ENCODE measurements at regions not wholly inside any gene's neighbourhood (a gene's known extent, or its start where the extent isn't known, plus 50 kb on each side); places are given as distances from the start of the nearest gene placed in this dataset.
"Not testable (repeated sequence)": the region's sequence is repeated elsewhere in the genome, so short reads cannot be mapped to it uniquely, and the experiment has no call there.

GRCh38 chrX:131677655-131678628 is 134.1 kb downstream of the OR13H1 start:
- Mint-ChIP-seq H3K4me1 (no peaks in the 10 kb centered on the region), H3K36me3 (ENCODE audit: low read depth) (no peaks in the 10 kb centered on the region), H3K27ac (no peak overlapping the region), H3K9me3 (no peaks in the 10 kb centered on the region), H3K27me3 (ENCODE audit: low read depth, poor library complexity) (no peaks in the 10 kb centered on the region), H3K4me3 (no peak overlapping the region)
- TF ChIP-seq CTCF (IDR thresholded peaks at IDR 0.05) = peak; percentile 79
- DNase-seq = peak; percentile 78

GRCh38 chrX:131682735-131683134 is 138.9 kb downstream of the OR13H1 start:
- not testable (repeated sequence) for H3K36me3 Mint-ChIP-seq (ENCODE audit: low read depth); H3K27me3 Mint-ChIP-seq (ENCODE audit: low read depth, poor library complexity); DNase-seq; H3K4me1 Mint-ChIP-seq; H3K4me3 Mint-ChIP-seq; H3K9me3 Mint-ChIP-seq
- H3K27ac Mint-ChIP-seq = peak overlapping the region; percentile 44

GRCh38 chrX:131693359-131693758 is 149.5 kb downstream of the OR13H1 start:
- Mint-ChIP-seq H3K4me1 (no peaks in the 10 kb centered on the region), H3K27ac (no peak overlapping the region), H3K9me3 (peaks cover 78% of the 10 kb centered on the region), H3K4me3 (no peak overlapping the region), H3K36me3 (ENCODE audit: low read depth) (peaks cover 96% of the 10 kb centered on the region), H3K27me3 (ENCODE audit: low read depth, poor library complexity) (no peaks in the 10 kb centered on the region)
- no peak for TF ChIP-seq CTCF (IDR thresholded peaks at IDR 0.05)
- DNase-seq = no peak

GRCh38 chrX:131696989-131697388 is 153.1 kb downstream of the OR13H1 start:
- H3K27ac Mint-ChIP-seq; H3K4me3 Mint-ChIP-seq; H3K27me3 Mint-ChIP-seq (ENCODE audit: low read depth, poor library complexity); DNase-seq; H3K4me1 Mint-ChIP-seq: not testable (repeated sequence)
- peaks cover 94% of the 10 kb centered on the region for H3K36me3 Mint-ChIP-seq (ENCODE audit: low read depth)
- peaks cover 60% of the 10 kb centered on the region for H3K9me3 Mint-ChIP-seq

- no peak for TF ChIP-seq CTCF (IDR thresholded peaks at IDR 0.05)
- no peak for DNase-seq
- Mint-ChIP-seq H3K4me3 (no peak overlapping the region), H3K36me3 (ENCODE audit: low read depth) (peaks cover 96% of the 10 kb centered on the region), H3K9me3 (peaks cover 57% of the 10 kb centered on the region), H3K27ac (peak overlapping the region; percentile 90), H3K27me3 (ENCODE audit: low read depth, poor library complexity) (no peaks in the 10 kb centered on the region), H3K4me1 (peaks cover 7% of the 10 kb centered on the region)
Observed at GRCh38 chrX:131703646-131704045, 159.8 kb downstream of the OR13H1 start.

GRCh38 chrX:131704136-131704695 is 160.3 kb downstream of the OR13H1 start:
- no peak for DNase-seq
- Mint-ChIP-seq H3K9me3 (peaks cover 60% of the 10 kb centered on the region), H3K4me3 (no peak overlapping the region), H3K27me3 (ENCODE audit: low read depth, poor library complexity) (no peaks in the 10 kb centered on the region), H3K27ac (peak overlapping the region; percentile 90), H3K36me3 (ENCODE audit: low read depth) (peaks cover 96% of the 10 kb centered on the region), H3K4me1 (peaks cover 7% of the 10 kb centered on the region)
- TF ChIP-seq CTCF (IDR thresholded peaks at IDR 0.05) = no peak

All from nephron progenitor cell (in vitro differentiated cells).